ENCODE measurements at regions not wholly inside any gene's neighbourhood (a gene's known extent, or its start where the extent isn't known, plus 50 kb on each side); places are given as distances from the start of the nearest gene placed in this dataset.
A peak's percentile ranks its signal among the peaks of the same experiment; 100 is the strongest.
"Not testable (repeated sequence)": the region's sequence is repeated elsewhere in the genome, so short reads cannot be mapped to it uniquely, and the experiment has no call there.

DNA sequence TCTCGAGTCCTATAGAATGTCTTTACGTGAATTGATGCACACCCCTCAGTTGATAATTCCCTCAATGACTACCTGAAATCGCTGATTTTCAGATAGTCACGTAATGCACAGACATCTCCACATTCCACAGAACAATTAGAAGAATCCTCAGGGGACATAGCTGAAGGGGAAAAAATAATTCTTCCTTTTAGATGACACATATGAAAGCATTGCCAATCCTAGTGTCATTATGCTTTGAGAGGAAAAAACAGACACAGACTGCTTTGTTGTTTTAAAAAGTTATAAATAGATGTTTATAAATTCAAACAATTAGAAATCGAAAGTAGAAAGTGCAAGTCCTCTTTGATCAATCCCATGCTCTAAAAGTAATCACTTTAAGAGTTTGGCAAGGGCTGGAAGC is 100.6 kb upstream of the FN1 start:
- DNase-seq (ENCODE audit: low spot score), result peak; percentile 30

DNA sequence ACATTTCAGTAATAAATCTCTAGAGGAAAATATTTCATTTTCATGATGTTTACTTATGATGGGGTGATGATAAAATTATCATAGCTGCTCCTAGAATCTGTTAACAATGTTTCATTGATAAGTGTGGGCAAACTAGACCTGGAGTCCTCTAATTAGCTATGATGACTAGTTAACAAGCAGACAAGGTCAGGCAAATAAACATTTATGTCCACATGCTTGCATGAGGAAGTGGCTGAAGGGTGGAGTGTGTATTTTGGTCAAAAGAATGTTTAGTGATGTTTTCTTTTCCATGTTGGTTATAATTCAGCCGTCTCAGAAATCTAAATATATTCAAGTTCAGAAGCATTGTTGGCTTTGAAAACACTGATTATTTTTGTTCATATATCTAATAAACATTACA is 99.9 kb upstream of the FN1 start:
- DNase-seq (ENCODE audit: low spot score), result no peak

DNA sequence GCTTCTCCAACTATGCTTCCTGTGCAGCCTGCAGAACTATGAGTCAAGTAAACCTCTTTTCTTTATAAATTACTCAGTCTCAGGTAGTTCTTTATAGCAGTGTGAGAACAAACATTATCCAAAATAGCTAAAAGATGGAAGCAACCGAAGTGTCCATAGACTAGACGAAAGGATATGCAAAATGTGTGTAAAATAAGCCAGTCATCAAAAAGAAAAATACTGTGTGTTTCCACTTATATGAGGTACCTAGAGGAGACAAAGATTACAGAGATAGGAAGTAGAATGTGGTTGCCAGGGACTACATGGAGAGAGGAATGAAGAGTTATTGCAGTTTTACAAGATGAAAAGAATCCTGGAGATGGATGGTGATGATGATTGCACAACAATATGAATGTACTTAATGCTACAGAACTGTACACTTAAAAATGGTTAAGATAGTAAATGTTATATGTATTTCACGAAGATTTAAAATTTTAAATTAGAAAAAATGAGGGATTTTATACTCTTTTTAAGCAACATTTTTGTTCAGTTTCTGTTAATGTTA is 99.3 kb upstream of the FN1 start:
- no peak for DNase-seq (ENCODE audit: low spot score)

DNA sequence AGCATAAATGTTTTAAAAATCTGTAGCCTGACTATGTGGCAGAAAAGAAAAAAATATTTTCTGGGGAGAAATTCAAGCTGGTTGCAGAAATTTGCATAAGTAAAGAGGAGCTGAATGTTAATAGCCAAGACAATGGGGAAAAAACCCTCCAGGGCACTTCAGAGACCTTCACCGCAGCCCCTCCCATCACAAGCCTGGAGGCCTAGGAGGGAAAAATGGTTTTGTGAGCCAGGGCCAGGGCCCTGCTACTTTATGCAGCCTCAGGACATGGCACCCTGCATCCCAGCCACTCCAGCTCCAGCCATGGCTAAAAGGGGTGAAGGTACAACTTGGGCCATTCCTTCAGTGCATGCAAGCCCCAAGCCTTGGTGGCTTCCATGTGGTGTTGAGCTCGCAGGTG is 97.8 kb upstream of the FN1 start:
- not testable (repeated sequence) for DNase-seq (ENCODE audit: low spot score)

DNA sequence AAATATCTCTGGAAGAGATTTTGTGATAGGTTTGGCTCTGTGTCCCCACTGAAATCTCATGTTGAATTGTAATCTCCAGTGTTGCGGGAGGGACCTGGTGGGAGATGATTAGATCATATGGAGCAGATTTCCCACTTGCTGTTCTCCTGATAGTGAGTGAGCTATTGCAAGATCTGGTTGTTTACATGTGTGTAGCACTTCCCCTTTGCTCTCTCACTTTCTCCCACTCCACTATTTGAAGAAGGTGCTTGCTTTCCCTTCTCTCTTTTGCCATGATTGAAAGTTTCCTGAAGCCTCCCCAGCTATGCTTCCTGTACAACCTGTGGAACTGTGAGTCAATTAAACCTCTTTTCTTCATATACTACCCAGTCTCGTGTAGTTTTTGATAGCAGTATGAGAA is 97.0 kb upstream of the FN1 start:
- DNase-seq (ENCODE audit: low spot score), result no peak

DNA sequence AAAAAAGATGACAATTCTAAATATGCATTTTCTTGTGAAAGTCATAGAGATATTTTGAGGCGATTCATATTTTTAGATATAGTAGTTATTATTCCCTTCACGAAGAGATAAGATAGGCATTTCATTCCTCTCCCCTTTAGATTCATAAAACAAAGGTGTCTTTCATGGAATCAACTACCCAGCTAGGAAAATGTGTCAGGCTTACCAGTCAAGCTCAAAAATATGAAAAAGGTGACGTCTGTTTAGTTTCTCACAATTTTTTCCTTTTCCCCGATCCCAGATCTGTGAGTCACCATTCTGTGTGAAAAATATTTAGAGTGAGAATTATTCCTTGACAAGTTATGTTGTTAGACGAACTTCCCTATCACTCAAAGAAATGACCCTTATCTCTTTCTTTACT is 95.4 kb upstream of the FN1 start:
- DNase-seq (ENCODE audit: low spot score), result peak; percentile 21

DNA sequence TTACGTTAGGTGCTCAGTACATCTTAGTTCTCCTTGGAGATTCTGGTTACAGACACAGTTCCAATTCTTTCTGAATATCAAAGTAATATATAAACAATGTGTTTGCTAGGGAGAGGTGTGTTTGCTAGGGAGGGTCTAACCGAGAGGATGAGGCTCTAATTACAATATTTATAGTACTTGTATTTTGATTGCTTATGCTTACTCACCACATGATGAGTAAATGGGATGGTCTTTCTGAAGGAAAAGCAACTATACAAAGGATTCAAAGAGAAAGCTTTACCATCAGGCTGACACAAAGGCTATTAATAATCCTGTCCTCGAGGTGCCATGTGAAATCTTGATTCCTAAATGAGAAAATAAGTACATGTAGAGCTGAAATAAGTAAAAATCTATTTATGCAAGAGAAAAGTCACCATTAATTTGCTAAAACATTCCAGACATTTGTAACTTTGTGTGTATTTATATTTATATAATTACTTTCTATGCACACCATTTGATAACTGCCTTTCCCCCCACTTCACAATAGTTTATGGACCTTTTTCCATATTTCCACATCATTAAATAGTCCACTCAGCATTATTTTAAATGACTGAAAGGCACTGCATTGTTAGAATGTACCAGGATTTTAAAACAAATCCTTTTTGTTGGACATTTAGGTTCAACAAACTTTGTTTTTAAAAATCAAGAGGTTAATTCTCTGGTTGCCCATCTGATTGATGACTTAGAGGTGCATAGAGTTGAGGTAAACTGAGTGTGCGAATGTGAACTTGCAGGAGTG is 94.5 kb upstream of the FN1 start:
- DNase-seq (ENCODE audit: low spot score), result no peak

DNA sequence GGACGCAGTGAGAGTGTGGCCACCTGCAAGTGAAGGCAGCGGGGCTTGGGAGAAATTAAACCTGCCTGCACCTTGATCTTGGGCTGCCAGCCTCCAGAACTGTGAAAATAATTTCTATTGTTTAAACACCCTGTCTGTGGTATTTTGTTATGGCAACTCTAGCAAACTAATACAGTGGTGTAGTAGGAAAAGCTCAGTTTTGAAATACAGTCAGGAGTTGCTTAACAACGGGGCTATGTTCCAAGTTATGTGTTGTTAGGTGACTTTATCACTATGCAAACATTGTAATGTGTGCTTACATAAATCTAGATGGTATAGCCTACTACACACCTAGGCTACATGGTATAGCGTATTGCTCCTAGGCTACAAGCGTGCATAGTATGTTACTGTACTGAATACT is 93.4 kb upstream of the FN1 start:
- DNase-seq (ENCODE audit: low spot score), result no peak

DNA sequence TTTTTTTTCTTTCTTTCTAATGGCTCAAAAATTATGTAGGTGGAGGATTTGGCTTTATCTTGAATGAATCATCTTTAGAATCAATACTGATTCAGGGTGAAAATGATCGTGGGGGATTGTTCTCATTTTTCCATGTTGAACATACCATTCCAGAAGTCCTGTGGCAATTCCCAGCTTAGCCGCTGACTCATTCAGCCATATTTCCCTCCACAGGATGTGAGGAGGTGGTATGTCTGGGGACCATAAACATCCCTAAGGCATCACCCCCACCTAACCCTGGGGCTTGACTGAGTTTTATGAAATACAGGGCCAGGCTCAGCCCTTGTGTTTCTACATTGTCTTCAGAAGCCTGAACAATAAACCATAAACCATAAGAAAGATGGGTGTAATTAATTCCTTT is 92.7 kb upstream of the FN1 start:
- peak; percentile 58 for DNase-seq (ENCODE audit: low spot score)

DNA sequence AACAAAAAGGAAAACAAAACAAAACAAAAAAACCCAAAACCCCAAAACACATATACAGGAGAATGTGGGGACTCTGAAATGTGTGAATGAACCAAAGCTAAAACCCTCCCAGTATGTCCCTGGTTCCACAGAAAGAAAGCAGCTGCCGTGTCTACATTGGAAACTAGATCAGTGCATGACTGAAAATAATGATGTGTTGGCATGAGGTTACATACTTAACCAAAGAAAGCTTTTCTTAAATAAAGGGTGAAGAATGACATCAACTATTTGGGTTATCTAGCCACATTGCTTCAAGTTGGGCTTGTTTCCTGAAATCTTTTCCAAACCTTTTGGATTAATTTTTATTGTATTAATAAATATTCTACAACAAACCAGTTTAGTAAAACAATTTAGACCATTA is 91.9 kb upstream of the FN1 start:
- no peak for DNase-seq (ENCODE audit: low spot score)

DNA sequence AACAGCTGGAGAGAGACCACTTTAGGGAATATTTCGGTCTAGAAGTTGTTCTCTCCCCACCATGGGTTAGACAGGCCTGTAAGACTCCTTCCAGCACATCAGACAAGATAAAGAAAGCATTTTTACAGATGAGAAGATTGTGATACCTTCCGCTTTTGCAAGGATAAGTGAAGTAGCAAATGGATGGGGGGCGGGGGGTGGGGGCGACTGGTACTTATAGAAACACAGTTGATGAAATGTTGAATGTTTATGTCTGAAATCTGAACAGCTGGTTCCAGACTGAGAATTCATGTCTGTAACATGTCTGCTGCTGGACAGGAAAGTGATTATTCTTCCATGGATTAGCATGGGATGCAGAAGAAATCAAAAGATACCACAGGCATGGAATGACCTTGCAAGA is 90.5 kb upstream of the FN1 start:
- DNase-seq (ENCODE audit: low spot score), result no peak

DNA sequence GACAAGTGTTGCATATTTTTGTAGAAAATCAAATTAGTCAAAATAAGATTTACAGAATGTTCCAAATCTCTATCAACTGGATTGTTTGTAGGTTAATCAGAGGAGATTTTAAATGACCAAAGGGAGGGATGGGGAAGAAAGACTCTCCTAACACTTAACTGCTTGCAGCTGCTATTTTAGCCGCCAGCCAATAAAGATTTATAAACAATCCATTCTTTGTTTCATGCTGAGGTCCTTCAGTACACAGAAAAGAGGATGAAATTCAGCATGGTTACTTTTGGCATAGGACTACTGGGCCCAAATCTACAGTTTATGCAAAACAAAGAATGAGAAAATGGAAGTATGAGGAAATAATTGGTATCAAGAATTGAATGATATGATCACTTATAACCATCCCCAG is 86.4 kb upstream of the FN1 start:
- no peak for DNase-seq (ENCODE audit: low spot score)

DNA sequence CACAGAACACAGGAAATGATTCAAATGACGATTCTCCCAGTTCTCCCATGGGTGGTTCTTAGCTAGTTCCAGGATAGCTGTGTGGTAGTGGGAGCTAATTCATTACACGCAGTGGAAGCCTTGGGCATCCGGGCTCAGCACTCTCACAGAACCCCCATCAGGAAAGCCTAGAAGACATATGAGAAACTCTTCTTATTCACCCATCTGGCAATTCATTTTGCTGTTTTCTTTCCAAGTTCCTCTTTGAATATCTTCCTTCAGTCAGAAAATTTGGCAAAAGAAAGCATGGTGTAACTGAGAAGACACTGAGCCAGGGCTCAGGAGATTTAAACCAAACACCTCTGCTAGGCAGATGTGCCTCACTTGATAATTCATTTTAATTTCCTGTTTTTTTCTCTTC is 85.2 kb upstream of the FN1 start:
- no peak for DNase-seq (ENCODE audit: low spot score)

DNA sequence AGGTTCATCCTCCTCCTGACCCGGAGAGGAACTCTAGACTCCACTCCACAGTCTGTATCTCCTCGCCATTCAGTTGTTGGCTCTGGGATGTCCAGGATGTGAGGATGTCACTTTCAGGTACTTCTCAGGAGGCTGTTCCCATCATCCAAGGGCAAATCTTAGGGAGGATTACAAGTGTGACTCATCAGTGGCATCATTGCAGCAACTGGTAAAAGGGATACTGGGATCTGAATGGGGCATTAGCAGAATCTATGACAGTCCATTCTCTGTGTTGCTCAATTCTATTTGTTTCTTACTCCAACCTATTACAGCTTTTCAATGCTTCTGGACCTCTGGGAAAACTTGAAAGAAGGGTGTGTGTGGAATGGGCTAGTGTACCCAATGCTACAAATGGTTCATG is 81.5 kb upstream of the FN1 start:
- no peak for DNase-seq (ENCODE audit: low spot score)

DNA sequence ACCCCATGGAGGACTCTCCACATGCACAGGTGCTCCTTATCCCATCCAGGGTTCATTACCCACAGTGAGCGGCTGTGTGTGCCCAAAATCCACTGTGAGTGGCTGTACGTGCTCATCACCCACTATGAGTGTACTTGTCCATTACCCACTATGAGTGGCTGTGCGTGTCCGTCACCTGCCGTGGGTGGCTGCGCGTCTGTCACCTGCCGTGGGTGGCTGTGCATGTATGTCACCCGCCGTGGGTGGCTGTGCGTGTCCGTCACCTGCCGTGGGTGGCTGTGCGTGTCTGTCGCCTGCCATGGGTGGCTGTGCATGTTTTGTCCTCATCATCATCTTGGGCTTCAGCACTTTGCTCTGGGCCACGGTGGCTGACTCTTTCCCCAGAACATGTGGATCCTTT is 78.6 kb upstream of the FN1 start:
- DNase-seq (ENCODE audit: low spot score), result no peak

DNA sequence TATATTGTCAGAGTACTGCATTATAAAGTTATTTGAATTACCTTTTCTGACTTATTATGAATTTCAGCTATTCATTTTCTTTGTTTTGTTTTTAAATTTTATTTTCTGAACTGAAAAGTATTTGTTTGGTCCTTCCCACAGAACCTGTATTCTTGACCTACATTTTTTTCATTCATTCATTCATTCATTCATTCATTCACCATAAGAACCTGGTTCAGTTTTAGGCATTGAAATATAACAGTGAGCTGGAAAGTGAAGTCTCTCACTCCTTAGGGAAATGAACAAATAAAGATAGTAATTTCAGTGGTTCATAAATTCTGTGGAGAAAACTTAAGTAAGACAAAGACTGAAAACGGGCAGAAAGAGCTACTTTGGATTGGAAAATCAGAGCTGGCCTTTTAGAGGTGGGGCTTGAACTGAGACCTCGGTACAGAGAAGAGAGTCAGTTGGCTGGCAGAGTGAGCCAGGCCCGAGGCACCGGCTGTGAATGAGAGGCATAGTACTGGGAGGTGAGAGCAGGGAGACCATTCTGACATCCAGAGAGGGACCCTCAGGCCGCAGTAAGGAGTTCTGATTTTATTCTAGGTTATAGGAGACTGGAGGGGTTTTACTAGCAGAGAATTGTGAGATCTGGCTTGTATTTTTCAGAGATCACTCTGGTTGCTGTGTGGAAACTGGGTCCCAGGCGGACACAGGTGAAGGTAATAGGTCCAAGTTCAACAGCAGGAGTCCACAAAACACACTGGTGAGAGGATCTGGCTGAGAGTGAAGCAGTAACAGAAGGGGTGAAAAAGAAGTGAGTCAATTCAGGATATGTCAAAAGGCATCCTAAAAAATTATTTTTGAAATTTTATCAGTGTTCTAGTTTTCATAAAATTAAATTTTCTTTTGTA is 75.8 kb upstream of the FN1 start:
- no peak for DNase-seq (ENCODE audit: low spot score)

DNA sequence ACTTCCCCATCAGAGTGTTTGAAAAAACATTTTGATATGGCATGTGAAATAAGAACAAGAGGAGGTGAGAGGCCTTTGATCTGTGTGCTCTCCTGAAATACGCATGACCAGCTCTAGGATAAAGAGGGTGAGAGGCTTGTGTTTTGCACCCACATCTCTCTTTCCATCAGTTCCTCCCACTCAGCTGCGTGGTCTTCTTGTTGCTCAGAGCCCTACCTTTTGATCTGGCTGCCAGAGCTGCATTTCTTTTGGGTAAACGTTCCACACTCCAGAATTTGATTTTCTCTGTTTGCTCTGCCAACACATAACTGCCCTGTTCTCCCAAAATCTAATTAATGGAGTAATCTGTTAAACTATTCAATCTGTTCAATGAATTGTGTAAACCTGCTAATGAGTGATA is 72.0 kb upstream of the FN1 start:
- DNase-seq (ENCODE audit: low spot score), result no peak

DNA sequence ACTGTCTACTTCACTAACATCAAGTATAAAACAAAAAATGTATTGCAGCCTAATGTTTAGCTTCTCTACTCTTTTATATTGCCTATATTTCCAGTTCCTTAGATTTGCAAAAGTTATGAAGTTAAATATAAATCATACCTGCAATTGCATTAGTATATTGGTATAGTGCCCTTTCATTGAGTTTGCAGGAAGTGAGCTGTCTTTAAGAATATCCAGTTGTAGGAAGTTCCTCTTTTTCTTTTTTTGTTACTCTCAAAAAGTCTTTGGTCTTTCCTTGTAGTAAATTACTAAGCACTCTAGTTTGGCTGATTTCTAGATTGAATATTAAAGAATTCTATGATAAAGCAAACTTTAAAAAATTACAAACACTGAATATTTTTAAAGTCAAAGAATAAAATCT is 71.3 kb upstream of the FN1 start:
- no peak for DNase-seq (ENCODE audit: low spot score)

DNA sequence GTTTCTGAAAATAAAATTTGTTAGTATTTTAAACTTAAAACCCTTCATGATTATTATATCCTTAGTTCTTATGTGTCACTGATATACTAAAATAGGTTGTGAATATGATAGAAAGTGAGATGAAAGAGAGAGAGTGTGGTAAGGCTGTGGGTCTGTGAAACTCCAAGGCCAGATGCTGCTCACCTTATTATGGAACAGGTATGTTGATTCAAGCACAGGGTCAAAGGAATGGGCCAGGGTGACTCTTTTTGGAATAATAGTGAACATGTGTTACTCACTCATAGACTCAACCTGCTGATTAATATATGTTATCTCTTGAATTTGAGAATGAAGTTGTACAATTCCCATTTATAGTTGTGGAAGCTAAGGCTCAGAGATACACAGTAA is 70.7 kb upstream of the FN1 start:
- DNase-seq (ENCODE audit: low spot score), result no peak

DNA sequence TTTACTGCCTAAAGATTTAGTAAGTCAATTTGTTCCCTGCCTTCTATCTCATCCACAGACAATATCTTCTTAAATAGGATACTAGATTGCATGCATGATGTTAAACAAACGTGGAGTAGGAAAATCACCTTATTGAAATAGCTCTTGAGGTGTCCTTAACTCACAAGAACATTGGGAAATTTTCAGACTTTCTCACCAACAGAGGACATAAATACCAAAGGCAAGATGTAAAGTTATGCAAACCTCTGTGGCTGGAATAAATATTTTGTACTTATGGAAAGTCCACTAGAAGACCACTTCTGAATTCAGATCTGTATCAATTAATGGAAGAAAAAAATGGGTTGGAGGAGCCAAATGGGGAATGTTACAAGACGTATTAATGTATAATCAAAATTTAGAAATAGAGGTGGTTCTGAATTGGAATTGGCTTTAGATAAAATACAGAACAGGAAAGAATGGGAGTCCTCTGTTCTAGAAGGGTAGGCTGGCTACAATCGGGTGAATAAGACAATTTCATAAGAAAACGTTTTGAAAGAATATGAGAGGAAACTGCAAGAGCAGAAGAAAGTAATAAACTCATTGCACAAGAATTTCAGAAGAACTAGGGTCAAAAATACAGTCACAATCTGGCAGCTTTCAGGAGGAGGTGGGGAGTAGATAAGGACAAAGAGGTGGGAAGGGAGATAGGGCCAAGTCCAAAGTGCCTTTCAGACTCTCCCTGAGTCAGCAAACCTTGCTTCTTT is 69.3 kb upstream of the FN1 start:
- DNase-seq (ENCODE audit: low spot score), result peak; percentile 31

DNA sequence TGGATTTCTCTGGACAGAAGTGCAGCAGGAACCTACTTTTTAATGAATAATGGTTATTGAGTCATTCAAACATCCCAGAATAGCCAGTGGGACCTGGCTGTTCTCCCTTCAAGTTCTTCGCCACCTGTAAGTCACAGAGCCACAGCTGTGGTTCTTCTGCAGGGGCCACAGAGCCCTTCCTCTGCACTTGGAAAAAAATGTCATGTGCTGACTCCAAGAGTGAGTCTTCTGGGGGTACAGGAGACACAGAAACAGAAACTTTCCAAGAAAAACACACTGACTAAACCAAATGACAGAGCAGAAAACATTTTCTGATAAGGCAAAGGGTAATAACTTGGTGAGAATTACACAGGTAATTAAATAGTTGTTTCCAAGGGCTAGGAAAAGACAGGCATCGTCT is 68.7 kb upstream of the FN1 start:
- no peak for DNase-seq (ENCODE audit: low spot score)

DNA sequence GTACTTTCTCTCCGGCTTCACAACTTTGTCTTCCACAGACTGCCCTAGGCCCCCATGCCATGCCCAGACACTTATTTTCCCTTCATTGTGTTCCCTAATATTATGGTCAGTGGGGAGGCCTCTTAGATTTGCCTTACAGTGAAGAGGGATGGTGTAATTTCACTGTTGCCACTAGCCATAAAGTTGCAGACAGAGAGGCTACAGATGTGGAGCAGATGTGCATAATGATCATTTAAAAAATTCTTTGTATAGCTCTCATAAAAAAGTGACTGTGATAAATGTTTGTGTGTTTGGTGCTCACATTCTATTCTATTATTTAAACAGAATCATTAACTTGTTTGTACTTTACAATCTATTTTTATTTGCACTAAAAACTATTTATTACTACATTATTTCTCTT is 67.5 kb upstream of the FN1 start:
- DNase-seq (ENCODE audit: low spot score), result no peak

DNA sequence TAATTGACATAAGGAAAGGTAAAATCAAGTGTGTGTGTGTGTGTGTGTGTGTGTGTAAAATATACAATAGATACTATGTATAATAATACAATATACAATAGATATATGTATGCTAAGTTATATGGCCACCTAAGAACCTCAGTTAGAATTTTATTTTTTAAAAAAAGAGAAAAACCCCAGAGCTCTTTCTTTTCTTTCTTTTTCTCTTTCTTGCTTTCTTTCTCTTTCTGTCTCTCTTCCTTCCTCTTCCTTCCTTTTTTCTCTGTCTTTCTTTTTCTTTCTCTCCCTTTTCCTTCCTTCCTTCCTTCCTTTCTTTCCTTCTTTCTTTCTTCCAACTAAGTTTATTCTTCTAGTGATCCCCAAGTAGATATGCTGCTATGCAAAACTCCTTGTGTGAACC is 64.6 kb upstream of the FN1 start:
- no peak for DNase-seq (ENCODE audit: low spot score)
